Occipital lobe (tissue), 1 donor: ENCODE measurements at regions not wholly inside any gene's neighbourhood (a gene's known extent, or its start where the extent isn't known, plus 50 kb on each side); places are given as distances from the start of the nearest gene placed in this dataset.

Experiments
- DNase-seq: peaks from one replicate; lab custom pipeline; 2025; lab: John Stamatoyannopoulos, UW

- peak; percentile 72 for DNase-seq
Observed at GRCh38 chr13:99436686-99437416, 64.4 kb upstream of the TM9SF2 start.

DNA sequence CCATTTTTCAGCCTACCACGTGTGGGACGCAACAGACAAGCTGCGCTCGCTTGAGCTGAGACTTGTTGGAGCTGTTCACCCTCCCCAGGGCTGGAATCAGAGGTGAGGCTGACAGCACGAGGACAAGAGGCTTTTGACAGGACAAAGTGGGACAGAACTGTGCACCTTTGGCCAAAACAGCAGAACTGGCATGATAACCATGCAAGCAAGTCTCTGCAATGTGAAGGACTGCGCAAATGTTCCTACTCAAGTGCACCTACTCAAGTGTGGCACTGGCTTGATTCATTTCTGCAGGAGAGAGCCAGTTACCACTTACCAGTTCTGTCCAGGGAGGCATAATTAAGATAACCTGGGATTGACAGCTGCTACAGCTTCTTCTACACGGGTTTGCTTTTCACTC lies 62.2 kb upstream of the TM9SF2 start:
- DNase-seq, result no peak

DNA sequence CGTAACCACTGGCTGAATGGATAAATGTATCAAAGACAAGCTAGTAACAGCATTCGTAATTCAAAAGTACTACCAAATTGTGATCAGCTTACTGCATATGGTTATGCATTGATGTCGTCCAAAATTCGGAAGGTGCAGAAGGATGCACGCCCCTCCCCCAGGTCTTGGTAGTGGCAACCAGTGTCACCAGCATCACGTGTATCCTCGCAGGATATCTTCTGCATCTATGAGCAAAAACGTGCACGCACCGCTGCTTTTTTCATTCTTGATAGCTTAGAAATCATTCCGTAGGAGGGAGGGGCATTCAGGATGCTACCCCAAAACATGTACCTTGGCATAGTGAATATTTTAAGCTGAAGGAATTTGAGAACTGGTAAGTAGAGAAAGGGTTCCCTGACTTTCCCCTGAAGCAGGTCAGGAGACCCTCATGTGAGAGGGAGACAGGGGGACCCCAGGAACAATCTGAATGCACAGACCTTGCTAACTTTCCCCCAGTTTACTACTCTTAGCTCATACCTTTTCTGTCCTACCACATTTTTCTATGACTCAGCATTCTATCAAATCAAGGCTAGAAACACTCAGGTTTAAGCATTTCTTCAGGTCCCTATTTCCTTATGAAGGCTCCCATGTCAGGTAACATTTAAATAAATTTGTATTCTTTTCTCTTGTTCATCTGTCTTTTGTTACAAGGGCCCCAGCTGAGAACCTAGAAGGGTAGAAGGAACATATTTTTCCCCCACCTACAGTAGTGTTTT lies 61.2 kb upstream of the TM9SF2 start:
- no peak for DNase-seq

GRCh38 chr13:99442273-99442895 lies 58.9 kb upstream of the TM9SF2 start:
- no peak for DNase-seq

DNA sequence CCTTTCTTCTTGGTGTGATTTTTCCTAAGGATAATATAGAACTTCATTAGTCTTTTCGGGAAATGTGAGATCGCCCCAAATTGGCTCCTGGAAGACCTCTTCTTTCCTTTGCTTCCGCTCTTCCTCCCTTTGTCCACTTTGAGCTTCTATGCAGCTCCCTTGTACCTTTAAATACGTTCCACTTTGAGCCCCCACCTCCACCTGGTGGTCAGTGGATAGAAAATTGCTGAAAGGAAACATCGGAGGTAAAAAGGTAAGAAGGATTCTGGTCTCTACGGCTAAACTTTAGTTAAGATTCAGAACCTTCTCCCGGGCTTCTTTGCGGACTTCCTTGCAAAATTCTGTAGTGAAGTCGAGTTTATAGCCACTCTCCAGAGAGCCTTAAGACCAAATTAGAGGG lies 55.0 kb upstream of the TM9SF2 start:
- DNase-seq, result no peak

DNA sequence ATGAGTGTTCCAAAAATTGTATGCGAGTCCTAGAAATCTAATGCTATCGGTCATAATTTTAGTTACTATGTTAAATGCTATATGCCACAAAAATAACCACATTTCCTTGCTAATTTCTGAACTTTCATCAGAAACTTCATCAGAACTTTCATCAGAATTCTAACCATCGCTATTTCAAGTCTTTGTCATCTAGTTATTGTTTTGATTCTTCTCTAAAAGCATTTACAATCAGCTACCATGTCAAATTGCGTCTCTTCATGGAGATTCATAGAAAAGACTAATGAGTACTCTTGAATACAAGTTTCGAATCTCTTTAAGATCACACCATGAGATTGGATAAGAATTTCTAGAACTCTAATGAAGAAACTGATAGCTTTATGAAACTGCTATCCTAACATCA lies 52.7 kb upstream of the TM9SF2 start:
- DNase-seq, result no peak

DNA sequence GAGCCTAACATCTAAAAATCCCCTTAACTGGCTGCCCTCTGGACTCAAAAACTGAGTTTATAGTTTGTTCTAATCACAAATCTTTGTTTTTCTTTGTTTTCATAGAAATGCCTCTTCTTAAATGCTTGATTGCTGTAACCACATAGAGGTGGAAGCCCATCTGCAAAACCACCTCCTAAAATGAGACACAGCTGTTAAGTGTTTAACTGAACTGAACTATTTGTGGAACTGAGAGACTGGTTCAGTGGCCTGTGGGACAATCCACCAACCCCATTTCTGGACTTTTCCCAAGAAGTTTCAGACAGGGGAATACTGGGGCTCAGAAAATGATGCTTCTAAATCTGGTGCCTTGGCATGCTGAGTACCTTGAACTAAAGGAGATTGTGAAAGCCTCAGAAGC lies 50.9 kb upstream of the TM9SF2 start:
- DNase-seq, result no peak
